GM12874 (cell line): ENCODE measurements at regions not wholly inside any gene's neighbourhood (a gene's known extent, or its start where the extent isn't known, plus 50 kb on each side); places are given as distances from the start of the nearest gene placed in this dataset.
A peak's percentile ranks its signal among the peaks of the same experiment; 100 is the strongest.

Experiments used
- CTCF ChIP-seq: IDR thresholded peaks from 2 replicates; pipeline ENCODE4 v1.5.1; 2011; ENCODE audit warnings: low read depth, mild to moderate bottlenecking, control low read depth, low read length, moderate library complexity; ENCODE audit not compliant: insufficient read depth

- TF ChIP-seq CTCF, result no peak
Observed at GRCh38 chr4:77282305-77282704, 125.3 kb downstream of the CCNG2 start.

GRCh38 chr4:77284036-77284435 is 127.0 kb downstream of the CCNG2 start:
- no peak for TF ChIP-seq CTCF

GRCh38 chr4:77286906-77287305 is 129.9 kb downstream of the CCNG2 start:
- TF ChIP-seq CTCF, result no peak

- TF ChIP-seq CTCF, result no peak
Observed at GRCh38 chr4:77293426-77293825, 136.4 kb downstream of the CCNG2 start.

GRCh38 chr4:77305766-77306165 is 148.8 kb downstream of the CCNG2 start:
- no peak for TF ChIP-seq CTCF

GRCh38 chr4:77306496-77306895 is 149.5 kb downstream of the CCNG2 start:
- TF ChIP-seq CTCF, result no peak

- peak; percentile 37; the same call in 1 of the 2 replicates for TF ChIP-seq CTCF
Observed at GRCh38 chr4:77308843-77309242, 151.8 kb downstream of the CCNG2 start.

GRCh38 chr4:77309496-77309895 is 152.5 kb downstream of the CCNG2 start:
- no peak for TF ChIP-seq CTCF
